ENCODE measurements at regions not wholly inside any gene's neighbourhood (a gene's known extent, or its start where the extent isn't known, plus 50 kb on each side); places are given as distances from the start of the nearest gene placed in this dataset.
A peak's percentile ranks its signal among the peaks of the same experiment; 100 is the strongest.

DNA sequence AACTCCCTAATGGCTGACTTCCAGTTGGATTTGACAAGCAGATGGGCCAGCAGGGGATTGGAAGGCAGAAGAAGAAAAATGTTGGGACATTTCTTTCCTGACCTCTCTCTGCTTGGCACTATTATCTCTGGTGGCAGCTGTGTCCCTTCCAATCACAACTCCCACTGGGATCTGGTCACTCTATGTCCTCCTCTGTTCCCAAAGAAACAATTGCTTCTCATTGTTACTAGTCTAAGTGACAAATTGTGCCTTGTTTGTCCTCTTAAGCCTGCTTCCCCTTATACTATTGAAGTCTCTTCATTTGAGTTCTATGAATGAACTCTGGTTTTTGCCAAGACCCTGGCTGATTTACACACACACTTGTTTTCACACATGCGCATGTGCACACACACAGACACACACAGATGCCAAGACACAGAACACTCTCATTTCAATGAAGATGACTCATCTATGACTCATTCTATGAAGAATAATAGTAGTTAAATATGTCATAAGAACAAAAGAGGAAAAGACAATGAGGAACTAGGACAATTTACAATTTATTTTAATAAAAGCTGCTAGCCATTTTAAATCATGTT lies 83.0 kb upstream of the FAR2 start:
- DNase-seq, result no peak

- no peak for DNase-seq
These were observed 81.6 kb upstream of the FAR2 start for GRCh38 chr12:29067430-29067829.

GRCh38 chr12:29070309-29070708 lies 78.8 kb upstream of the FAR2 start:
- no peak for DNase-seq

GRCh38 chr12:29071099-29071498 lies 78.0 kb upstream of the FAR2 start:
- no peak for DNase-seq

DNA sequence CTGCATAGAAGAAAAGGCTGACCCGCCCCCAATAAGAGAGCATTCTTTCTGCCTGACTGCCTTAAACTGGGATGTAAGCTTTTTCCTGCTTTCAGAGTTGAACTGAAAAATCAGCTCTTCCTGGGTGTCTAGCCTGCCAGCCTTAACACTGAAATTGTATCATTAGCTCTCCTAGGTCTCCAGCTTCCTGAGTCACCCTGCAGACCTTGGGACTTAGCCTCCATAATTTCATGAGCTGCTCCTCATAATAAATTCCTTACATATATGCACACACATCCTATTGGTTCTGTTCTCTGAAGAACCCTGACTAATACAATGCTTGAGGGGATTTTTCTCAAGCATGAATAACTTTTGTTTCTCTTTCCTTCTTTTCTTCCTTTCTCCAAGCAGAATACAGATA lies 76.4 kb upstream of the FAR2 start:
- DNase-seq, result no peak

DNA sequence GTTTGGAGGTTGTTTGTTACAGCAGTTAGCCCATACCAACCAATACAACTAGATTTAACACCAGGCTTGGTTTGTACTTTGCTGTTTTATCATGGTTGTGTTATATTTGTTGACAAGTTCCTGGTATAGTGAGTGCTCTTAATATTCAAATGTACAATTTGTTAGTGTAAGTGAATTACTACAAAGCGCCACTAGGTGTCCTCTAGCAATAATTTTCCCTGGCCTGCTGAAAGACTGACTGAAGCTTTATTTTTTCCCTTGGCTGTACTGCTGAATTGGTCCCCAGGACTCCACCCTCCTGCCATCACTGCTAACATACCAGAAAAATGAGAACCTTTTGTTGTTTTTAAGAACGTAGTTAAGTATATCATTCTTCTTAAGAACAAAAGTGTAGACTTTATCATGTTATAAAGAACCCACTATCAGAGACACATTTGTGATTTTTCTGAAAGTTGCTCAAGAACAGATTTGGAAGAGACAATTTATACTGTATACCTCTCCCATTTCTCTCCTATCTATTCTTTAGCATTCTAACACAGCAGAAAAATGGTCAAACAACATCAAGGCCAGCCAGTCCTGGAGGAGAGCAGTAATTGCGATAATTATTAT lies 75.3 kb upstream of the FAR2 start:
- peak; percentile 14 to 38 for DNase-seq

GRCh38 chr12:29081101-29081500 lies 68.0 kb upstream of the FAR2 start:
- DNase-seq, result no peak

- DNase-seq, result no peak
These were observed 66.6 kb upstream of the FAR2 start for GRCh38 chr12:29082522-29082921.

DNA sequence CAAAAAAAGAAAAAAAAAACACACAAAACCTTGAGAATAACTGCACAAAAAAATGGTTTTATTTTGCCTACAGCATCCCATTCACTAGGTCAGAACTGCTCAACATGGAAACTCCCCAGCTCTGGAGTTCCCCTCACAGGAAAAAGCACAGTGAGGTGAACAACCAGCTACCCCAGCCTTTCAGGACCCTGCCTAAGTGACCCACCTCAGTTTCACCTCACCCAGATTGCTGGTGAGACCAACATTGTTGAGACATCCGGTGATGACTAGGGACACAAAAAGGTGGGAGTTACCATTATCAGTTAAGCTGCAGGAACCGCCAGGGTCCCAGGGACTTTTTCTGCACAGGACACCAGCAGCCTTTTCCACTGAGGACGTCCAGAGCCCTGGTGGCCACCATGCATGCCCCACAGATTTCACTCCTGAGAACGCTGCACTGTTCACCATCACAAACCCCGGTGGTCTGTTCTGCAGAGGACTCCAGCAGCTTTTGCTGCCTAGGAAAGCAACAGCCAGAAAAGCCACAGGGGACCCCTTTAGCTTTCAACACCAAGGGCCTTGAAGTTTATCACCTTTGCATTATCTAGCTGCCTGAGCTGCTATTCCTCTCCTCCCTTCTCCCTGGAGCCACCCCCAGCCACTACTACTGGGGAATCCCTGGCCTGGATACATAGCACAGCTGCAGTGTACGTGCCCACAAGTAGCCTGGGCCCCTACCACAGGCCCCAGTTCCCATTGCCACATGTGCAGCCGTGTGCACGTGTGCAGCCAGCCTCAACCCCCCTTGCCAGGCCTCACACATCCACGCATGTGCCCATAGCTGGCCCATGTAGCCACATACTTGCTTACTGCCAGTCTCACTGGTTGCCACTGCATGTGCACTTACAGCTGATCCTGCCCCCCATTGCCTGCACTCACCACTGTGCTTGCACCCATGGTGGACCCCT lies 62.5 kb upstream of the FAR2 start:
- DNase-seq, result no peak

- DNase-seq, result peak in 1 of 2 experiments; percentile 6
These were observed 60.4 kb upstream of the FAR2 start for GRCh38 chr12:29088611-29089219.

All from NCI-H524 (cell line).